ACC112 (cell line): ENCODE measurements at regions not wholly inside any gene's neighbourhood (a gene's known extent, or its start where the extent isn't known, plus 50 kb on each side); places are given as distances from the start of the nearest gene placed in this dataset.
A peak's percentile ranks its signal among the peaks of the same experiment; 100 is the strongest.

Source experiments
- H2AFZ ChIP-seq: fragments of 200-600 bp; sonication (generic); one replicate; pipeline ENCODE4 v1.6.0; 2017; ENCODE audit warnings: antibody characterized with exemption, low read length; ENCODE audit not compliant: unreplicated experiment
- H3K27ac ChIP-seq: fragments of 200-600 bp; sonication (generic); 2 replicates; pipeline ENCODE4 v1.5.1; 2014; ENCODE audit warnings: low read depth, mild to moderate bottlenecking, antibody characterized with exemption, low read length, moderate library complexity
- H3K27me3 ChIP-seq: fragments of 200-600 bp; sonication (generic); 2 replicates; pipeline ENCODE4 v1.6.1; 2014; ENCODE audit warnings: mild to moderate bottlenecking, antibody characterized with exemption, low read length, moderate library complexity, mixed read lengths; ENCODE audit not compliant: insufficient read depth
- H3K36me3 ChIP-seq: fragments of 200-600 bp; sonication (generic); 2 replicates; pipeline ENCODE4 v1.6.1; 2016; ENCODE audit warnings: mild to moderate bottlenecking, antibody characterized with exemption, low read length, moderate library complexity, mixed read lengths; ENCODE audit not compliant: insufficient read depth
- H3K4me1 ChIP-seq: fragments of 200-600 bp; sonication (generic); one replicate; pipeline ENCODE4 v1.6.1; 2016; ENCODE audit warnings: low read length, mixed read lengths; ENCODE audit not compliant: insufficient read depth, unreplicated experiment, control insufficient read depth
- H3K4me3 ChIP-seq: fragments of 200-600 bp; sonication (generic); 2 replicates; pipeline ENCODE4 v1.5.1; 2014; ENCODE audit warnings: mild to moderate bottlenecking, low read depth, low read length
- H3K79me2 ChIP-seq: fragments of 200-600 bp; sonication (generic); one replicate; pipeline ENCODE4 v1.6.0; 2016; ENCODE audit warnings: low read length; ENCODE audit not compliant: control insufficient read depth, unreplicated experiment, insufficient read depth

GRCh38 chr9:78807286-78807685 is 510.4 kb downstream of the PSAT1 start:
- Histone ChIP-seq H2AFZ (no peak overlapping the region), H3K36me3 (no peaks in the 10 kb centered on the region), H3K4me3 (no peak overlapping the region), H3K4me1 (peaks cover 7% of the 10 kb centered on the region), H3K27ac (no peak overlapping the region), H3K79me2 (no peaks in the 10 kb centered on the region), H3K27me3 (no peaks in the 10 kb centered on the region)

- Histone ChIP-seq H3K36me3 (no peaks in the 10 kb centered on the region), H3K79me2 (no peaks in the 10 kb centered on the region), H2AFZ (no peak overlapping the region), H3K27me3 (no peaks in the 10 kb centered on the region), H3K4me3 (no peak overlapping the region), H3K27ac (no peak overlapping the region), H3K4me1 (peaks cover 7% of the 10 kb centered on the region)
Observed at GRCh38 chr9:78808048-78808447, 511.1 kb downstream of the PSAT1 start.

GRCh38 chr9:78811622-78812276 is 514.8 kb downstream of the PSAT1 start:
- no peaks in the 10 kb centered on the region for H3K36me3 ChIP-seq
- H3K27ac ChIP-seq: no peak overlapping the region
- H3K4me3 ChIP-seq: peak overlapping the region; percentile 6; the same call in 1 of the 2 replicates
- peaks cover 7% of the 10 kb centered on the region for H3K4me1 ChIP-seq
- no peaks in the 10 kb centered on the region for H3K79me2 ChIP-seq
- H2AFZ ChIP-seq: peak overlapping the region; percentile 87
- H3K27me3 ChIP-seq: no peaks in the 10 kb centered on the region

- Histone ChIP-seq H3K27me3 (no peaks in the 10 kb centered on the region), H3K27ac (no peak overlapping the region), H3K36me3 (no peaks in the 10 kb centered on the region)
Observed at GRCh38 chr9:78812665-78813064, 515.7 kb downstream of the PSAT1 start.

GRCh38 chr9:78813602-78814180 is 516.8 kb downstream of the PSAT1 start:
- Histone ChIP-seq H3K27ac (no peak overlapping the region), H2AFZ (no peak overlapping the region), H3K79me2 (no peaks in the 10 kb centered on the region), H3K27me3 (no peaks in the 10 kb centered on the region), H3K36me3 (no peaks in the 10 kb centered on the region), H3K4me1 (peaks cover 4% of the 10 kb centered on the region), H3K4me3 (no peak overlapping the region)

More at GRCh38 chr9:78812665-78813064, 515.7 kb downstream of the PSAT1 start:
- no peaks in the 10 kb centered on the region for H3K79me2 ChIP-seq
- no peak overlapping the region for H2AFZ ChIP-seq
- H3K4me1 ChIP-seq: peaks cover 4% of the 10 kb centered on the region
- no peak overlapping the region for H3K4me3 ChIP-seq

- Histone ChIP-seq H3K27ac (no peak overlapping the region), H3K36me3 (no peaks in the 10 kb centered on the region), H3K79me2 (no peaks in the 10 kb centered on the region), H2AFZ (no peak overlapping the region), H3K4me1 (no peaks in the 10 kb centered on the region), H3K4me3 (peak overlapping the region; percentile 61), H3K27me3 (no peaks in the 10 kb centered on the region)
Observed at GRCh38 chr9:78821126-78821822, 524.3 kb downstream of the PSAT1 start.

GRCh38 chr9:78826527-78826926 is 529.6 kb downstream of the PSAT1 start:
- Histone ChIP-seq H3K36me3 (no peaks in the 10 kb centered on the region), H3K4me1 (no peaks in the 10 kb centered on the region), H3K4me3 (no peak overlapping the region), H3K27me3 (no peaks in the 10 kb centered on the region), H2AFZ (no peak overlapping the region), H3K27ac (no peak overlapping the region), H3K79me2 (no peaks in the 10 kb centered on the region)

- Histone ChIP-seq H3K79me2 (no peaks in the 10 kb centered on the region), H3K4me1 (no peaks in the 10 kb centered on the region), H3K27me3 (no peaks in the 10 kb centered on the region), H3K4me3 (no peak overlapping the region), H3K27ac (no peak overlapping the region), H3K36me3 (no peaks in the 10 kb centered on the region), H2AFZ (no peak overlapping the region)
Observed at GRCh38 chr9:78828521-78828920, 531.6 kb downstream of the PSAT1 start.

- Histone ChIP-seq H3K27me3 (no peaks in the 10 kb centered on the region), H3K27ac (no peak overlapping the region), H3K36me3 (no peaks in the 10 kb centered on the region), H3K4me1 (no peaks in the 10 kb centered on the region), H3K79me2 (no peaks in the 10 kb centered on the region), H2AFZ (no peak overlapping the region), H3K4me3 (no peak overlapping the region)
Observed at GRCh38 chr9:78830301-78830700, 533.4 kb downstream of the PSAT1 start.

GRCh38 chr9:78831726-78832125 is 534.8 kb downstream of the PSAT1 start:
- H3K4me1 ChIP-seq: no peaks in the 10 kb centered on the region
- H3K4me3 ChIP-seq: no peak overlapping the region
- H2AFZ ChIP-seq: no peak overlapping the region
- H3K27ac ChIP-seq: no peak overlapping the region
- H3K36me3 ChIP-seq: no peaks in the 10 kb centered on the region
- H3K27me3 ChIP-seq: no peaks in the 10 kb centered on the region
- H3K79me2 ChIP-seq: no peaks in the 10 kb centered on the region
